ENCODE measurements at regions not wholly inside any gene's neighbourhood (a gene's known extent, or its start where the extent isn't known, plus 50 kb on each side); places are given as distances from the start of the nearest gene placed in this dataset.

GRCh38 chr3:157585386-157585785 is 82.2 kb upstream of the VEPH1 start:
- TF ChIP-seq CTCF (IDR thresholded peaks at IDR 0.05) (no peak), EP300 (IDR thresholded peaks at IDR 0.05) (no peak)

Data from sigmoid colon (tissue), 4 donors.